Globus pallidus (tissue), 1 donor: ENCODE measurements at regions not wholly inside any gene's neighbourhood (a gene's known extent, or its start where the extent isn't known, plus 50 kb on each side); places are given as distances from the start of the nearest gene placed in this dataset.

ENCODE experiments used
- DNase-seq: peaks from one replicate; pipeline ENCODE4 v3.0.0-alpha.2; 2015; ENCODE audit warnings: low spot score

- DNase-seq, result no peak
These were observed 68.3 kb downstream of the CEBPB start for GRCh38 chr20:50258790-50259483.

- DNase-seq, result no peak
These were observed 69.3 kb downstream of the CEBPB start for GRCh38 chr20:50259705-50260478.

GRCh38 chr20:50260479-50261221, 70.0 kb downstream of the CEBPB start:
- DNase-seq, result no peak

GRCh38 chr20:50261471-50262212, 71.0 kb downstream of the CEBPB start:
- DNase-seq, result no peak

- DNase-seq, result no peak
These were observed 73.2 kb downstream of the CEBPB start for GRCh38 chr20:50263831-50264230.

GRCh38 chr20:50264534-50265145, 74.0 kb downstream of the CEBPB start:
- no peak for DNase-seq

GRCh38 chr20:50265245-50265946, 74.8 kb downstream of the CEBPB start:
- no peak for DNase-seq

- no peak for DNase-seq
These were observed 75.8 kb downstream of the CEBPB start for GRCh38 chr20:50266293-50267040.

GRCh38 chr20:50267041-50267865, 76.6 kb downstream of the CEBPB start:
- no peak for DNase-seq

GRCh38 chr20:50267866-50268219, 77.2 kb downstream of the CEBPB start:
- DNase-seq, result no peak

GRCh38 chr20:50269091-50270033, 78.7 kb downstream of the CEBPB start:
- DNase-seq, result no peak

- DNase-seq, result no peak
These were observed 79.4 kb downstream of the CEBPB start for GRCh38 chr20:50270034-50270395.

- DNase-seq, result no peak
These were observed 79.9 kb downstream of the CEBPB start for GRCh38 chr20:50270569-50270968.

GRCh38 chr20:50271176-50271575, 80.5 kb downstream of the CEBPB start:
- DNase-seq, result no peak

GRCh38 chr20:50271612-50272011, 81.0 kb downstream of the CEBPB start:
- no peak for DNase-seq

GRCh38 chr20:50272030-50272723, 81.5 kb downstream of the CEBPB start:
- DNase-seq, result no peak

GRCh38 chr20:50272724-50273446, 82.3 kb downstream of the CEBPB start:
- DNase-seq, result no peak
